Activated naive CD8-positive, alpha-beta T cell treated with anti-CD3 and anti-CD28 coated beads for 36 hours (primary cell): ENCODE measurements at regions not wholly inside any gene's neighbourhood (a gene's known extent, or its start where the extent isn't known, plus 50 kb on each side); places are given as distances from the start of the nearest gene placed in this dataset.

ENCODE experiments used
- DNase-seq: peaks from one replicate; pipeline ENCODE4 v3.0.0; 2021
- H3K27ac Mint-ChIP-seq: one replicate; pipeline ENCODE4 v1.8.0; 2022; ENCODE audit warnings: mild to moderate bottlenecking, moderate library complexity, mixed read lengths
- H3K27me3 Mint-ChIP-seq: one replicate; pipeline ENCODE4 v1.8.0; 2022; ENCODE audit warnings: mild to moderate bottlenecking, mixed read lengths
- H3K36me3 Mint-ChIP-seq: one replicate; pipeline ENCODE4 v1.8.0; 2021; ENCODE audit warnings: mild to moderate bottlenecking, mixed read lengths
- H3K4me1 Mint-ChIP-seq: one replicate; pipeline ENCODE4 v1.8.0; 2021; ENCODE audit warnings: mixed read lengths
- H3K4me3 Mint-ChIP-seq: one replicate; pipeline ENCODE4 v1.8.0; 2022; ENCODE audit warnings: mild to moderate bottlenecking, moderate library complexity, mixed read lengths
- H3K9me3 Mint-ChIP-seq: one replicate; pipeline ENCODE4 v1.8.0; 2022; ENCODE audit warnings: mixed read lengths

DNA sequence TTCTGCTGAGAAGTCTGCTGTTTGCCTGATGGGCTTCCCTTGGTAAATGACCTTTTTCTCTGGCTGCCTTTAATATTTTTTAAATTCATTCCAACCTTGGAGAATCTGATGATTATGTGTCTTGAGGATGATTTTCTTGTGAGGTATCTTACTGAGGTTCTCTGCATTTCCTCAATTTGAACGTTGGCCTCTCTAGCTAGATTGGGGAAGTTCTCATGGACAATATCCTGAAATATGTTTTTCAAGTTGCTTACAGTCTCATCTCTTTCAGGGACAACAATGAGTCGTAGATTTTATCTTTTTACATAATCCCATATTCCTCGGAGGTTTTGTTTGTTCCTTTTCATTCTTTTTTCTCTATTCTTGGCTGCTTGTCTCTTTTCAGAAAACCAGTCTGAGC lies 208.4 kb downstream of the KIF20B start:
- H3K4me1 Mint-ChIP-seq = no peaks in the 10 kb centered on the region
- peaks cover 13% of the 10 kb centered on the region for H3K27me3 Mint-ChIP-seq
- H3K4me3 Mint-ChIP-seq = no peak overlapping the region
- no peaks in the 10 kb centered on the region for H3K36me3 Mint-ChIP-seq
- DNase-seq = no peak
- H3K9me3 Mint-ChIP-seq = no peaks in the 10 kb centered on the region
- H3K27ac Mint-ChIP-seq = no peak overlapping the region

DNA sequence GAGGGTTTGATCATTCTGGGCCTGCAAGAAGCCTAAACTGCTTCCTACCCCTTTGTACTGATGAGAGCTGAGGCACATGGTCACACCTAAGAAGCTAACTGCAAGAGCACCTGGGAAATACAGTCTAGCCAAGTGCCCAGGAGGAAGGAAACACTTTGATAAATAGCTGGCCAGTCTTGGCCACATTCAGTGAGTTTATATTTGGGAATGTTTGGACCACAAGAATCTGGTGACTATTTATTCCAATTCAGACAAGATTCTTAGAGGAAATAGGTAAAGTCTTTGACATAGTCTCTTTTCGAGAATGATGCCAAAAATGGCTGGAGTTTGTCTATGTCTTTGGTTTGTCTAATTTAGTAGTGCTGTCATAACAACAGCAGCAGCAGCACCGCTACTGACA lies 213.6 kb downstream of the KIF20B start:
- Mint-ChIP-seq H3K27me3 (peaks cover 6% of the 10 kb centered on the region), H3K4me3 (no peak overlapping the region), H3K27ac (no peak overlapping the region), H3K4me1 (no peaks in the 10 kb centered on the region), H3K9me3 (no peaks in the 10 kb centered on the region), H3K36me3 (no peaks in the 10 kb centered on the region)
- DNase-seq = no peak

DNA sequence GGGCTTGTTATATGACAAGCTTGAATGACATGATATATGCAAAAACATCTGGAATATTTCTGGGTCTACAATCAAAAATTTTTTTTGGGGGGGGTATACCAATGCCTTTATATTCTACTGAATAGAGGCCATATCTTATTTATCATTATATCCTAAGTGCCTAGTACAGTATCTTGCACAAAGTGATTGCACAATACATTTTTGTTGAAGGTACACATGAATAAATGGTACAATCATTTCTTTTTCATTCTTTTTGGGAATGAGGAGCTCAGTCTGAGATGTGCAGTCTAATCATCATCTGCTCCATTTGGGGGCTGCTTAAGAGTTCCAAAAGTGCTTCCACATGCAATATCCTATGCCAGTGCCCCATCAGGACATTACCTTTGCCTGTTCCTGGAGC lies 214.6 kb downstream of the KIF20B start:
- H3K9me3 Mint-ChIP-seq = no peaks in the 10 kb centered on the region
- no peak overlapping the region for H3K27ac Mint-ChIP-seq
- H3K4me1 Mint-ChIP-seq = no peaks in the 10 kb centered on the region
- no peak overlapping the region for H3K4me3 Mint-ChIP-seq
- H3K27me3 Mint-ChIP-seq = peaks cover under 1% of the 10 kb centered on the region
- no peaks in the 10 kb centered on the region for H3K36me3 Mint-ChIP-seq
- DNase-seq = no peak

DNA sequence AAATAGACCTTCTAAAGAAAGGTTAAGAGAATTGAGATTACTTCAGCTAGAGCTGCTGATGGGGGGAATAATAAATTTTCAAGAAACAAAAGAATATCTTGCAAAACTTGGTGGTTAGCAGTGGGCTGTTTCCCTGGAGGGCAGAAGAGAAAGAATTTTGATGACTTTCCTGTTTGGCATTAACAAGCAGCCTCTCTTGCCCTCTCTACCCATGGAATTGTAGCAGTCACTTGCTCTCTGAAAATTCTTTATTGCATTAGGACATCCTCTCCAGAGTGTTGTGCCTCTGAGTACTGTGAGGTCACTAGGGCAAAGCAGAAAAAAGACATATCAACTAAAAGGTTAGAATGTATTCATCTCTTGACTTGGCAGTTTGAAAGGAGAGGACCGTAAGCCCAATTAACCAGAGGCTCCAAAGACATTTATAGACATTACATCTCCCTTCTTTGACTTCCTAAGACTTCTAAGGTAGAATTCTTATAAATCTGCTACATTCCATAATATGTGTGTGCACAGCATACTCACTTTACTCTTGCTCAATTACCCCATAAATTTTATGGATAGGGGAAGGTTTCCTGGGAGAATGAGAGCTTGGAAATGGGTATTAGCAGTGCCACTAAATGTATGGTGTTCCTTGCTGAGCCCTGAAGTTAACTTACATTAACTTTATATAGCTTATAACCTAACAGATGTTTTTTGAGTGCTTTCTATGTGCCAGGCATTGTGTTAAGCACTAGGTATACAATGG lies 215.3 kb downstream of the KIF20B start:
- DNase-seq = no peak
- Mint-ChIP-seq H3K4me1 (no peaks in the 10 kb centered on the region), H3K4me3 (no peak overlapping the region), H3K27ac (no peak overlapping the region), H3K36me3 (no peaks in the 10 kb centered on the region), H3K9me3 (no peaks in the 10 kb centered on the region), H3K27me3 (no peaks in the 10 kb centered on the region)

DNA sequence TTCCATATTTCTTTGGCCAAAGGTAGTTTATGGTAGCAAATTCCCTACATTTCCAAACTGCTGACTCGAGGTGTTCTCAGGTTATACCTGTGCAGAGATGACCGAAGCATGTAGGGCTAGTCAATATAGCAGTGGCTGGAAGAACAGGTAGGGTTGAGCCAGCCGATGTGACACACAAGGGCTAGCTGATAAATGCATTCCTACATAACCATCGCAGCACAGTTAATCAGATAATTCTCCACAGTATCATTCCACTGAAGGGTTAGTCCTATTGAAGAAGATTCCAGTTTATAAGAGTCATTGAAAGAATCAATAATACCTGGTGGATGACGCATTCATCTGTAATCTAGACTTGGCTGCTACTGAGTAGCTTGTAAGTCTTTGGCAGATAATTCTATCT lies 220.0 kb downstream of the KIF20B start:
- no peak overlapping the region for H3K4me3 Mint-ChIP-seq
- H3K4me1 Mint-ChIP-seq = no peaks in the 10 kb centered on the region
- no peaks in the 10 kb centered on the region for H3K36me3 Mint-ChIP-seq
- H3K27ac Mint-ChIP-seq = no peak overlapping the region
- no peak for DNase-seq
- no peaks in the 10 kb centered on the region for H3K9me3 Mint-ChIP-seq
- H3K27me3 Mint-ChIP-seq = no peaks in the 10 kb centered on the region

DNA sequence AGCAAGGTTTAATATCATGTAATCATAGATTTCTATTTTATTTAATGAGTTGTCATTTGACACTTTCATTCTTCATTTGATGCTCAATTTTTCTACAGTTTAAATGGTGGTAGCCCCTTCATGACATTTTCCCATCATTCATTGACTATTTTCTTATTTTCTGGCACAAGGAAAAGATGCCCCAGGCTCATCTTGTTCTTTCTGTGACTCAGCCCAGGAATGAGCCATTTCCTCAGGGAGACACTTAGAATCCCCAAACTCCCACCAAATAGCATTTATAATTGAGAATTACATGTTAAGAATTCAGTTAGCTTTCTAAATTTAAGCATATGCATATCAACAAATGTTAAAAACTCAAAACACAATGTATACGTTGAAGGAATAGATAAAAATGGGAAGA lies 222.3 kb downstream of the KIF20B start:
- no peaks in the 10 kb centered on the region for H3K9me3 Mint-ChIP-seq
- H3K4me1 Mint-ChIP-seq = no peaks in the 10 kb centered on the region
- H3K27ac Mint-ChIP-seq = no peak overlapping the region
- no peaks in the 10 kb centered on the region for H3K36me3 Mint-ChIP-seq
- H3K4me3 Mint-ChIP-seq = no peak overlapping the region
- H3K27me3 Mint-ChIP-seq = no peaks in the 10 kb centered on the region
- no peak for DNase-seq

DNA sequence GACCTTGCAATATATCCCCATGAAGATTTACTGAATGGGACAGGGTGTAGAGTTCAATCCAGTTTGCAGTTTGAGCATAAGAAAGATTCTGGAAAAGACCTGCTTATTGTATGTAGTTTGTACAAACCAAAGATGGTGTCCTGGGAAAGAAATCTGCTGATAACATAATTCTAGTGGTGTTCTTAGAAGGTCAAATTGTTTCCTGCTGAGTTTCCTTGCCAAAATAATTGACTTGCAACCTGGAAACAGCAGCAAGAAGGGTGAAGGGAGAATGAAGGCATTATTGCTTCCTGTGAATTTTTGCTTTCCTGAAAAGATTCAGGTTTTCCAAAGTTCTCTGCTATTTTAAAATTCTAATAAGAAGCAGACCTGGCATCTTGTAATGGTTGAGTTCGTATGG lies 222.9 kb downstream of the KIF20B start:
- no peaks in the 10 kb centered on the region for H3K36me3 Mint-ChIP-seq
- no peak for DNase-seq
- H3K4me3 Mint-ChIP-seq = no peak overlapping the region
- no peaks in the 10 kb centered on the region for H3K4me1 Mint-ChIP-seq
- H3K27me3 Mint-ChIP-seq = no peaks in the 10 kb centered on the region
- H3K9me3 Mint-ChIP-seq = no peaks in the 10 kb centered on the region
- no peak overlapping the region for H3K27ac Mint-ChIP-seq

DNA sequence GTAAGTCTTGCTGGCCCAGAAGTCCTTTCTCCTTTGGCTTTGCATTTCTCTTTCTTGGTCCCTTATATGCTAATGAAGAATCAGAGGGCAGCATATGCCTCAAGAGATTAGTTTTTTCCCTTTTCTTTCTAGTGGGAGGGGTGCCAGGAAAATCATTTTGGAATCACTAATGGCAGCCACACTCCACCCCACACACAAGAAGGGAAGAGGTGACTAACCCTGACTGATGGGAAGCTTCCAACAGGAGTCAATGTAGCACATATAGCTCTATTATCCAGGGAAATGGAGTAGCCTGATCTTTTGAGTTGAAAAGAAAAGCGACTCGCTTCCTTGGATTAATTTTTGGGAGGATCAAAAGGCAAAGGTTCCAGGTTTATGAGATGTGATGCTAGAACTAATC lies 225.3 kb downstream of the KIF20B start:
- H3K4me3 Mint-ChIP-seq = no peak overlapping the region
- no peak for DNase-seq
- H3K4me1 Mint-ChIP-seq = no peaks in the 10 kb centered on the region
- no peaks in the 10 kb centered on the region for H3K27me3 Mint-ChIP-seq
- H3K9me3 Mint-ChIP-seq = no peaks in the 10 kb centered on the region
- H3K27ac Mint-ChIP-seq = no peak overlapping the region
- no peaks in the 10 kb centered on the region for H3K36me3 Mint-ChIP-seq

DNA sequence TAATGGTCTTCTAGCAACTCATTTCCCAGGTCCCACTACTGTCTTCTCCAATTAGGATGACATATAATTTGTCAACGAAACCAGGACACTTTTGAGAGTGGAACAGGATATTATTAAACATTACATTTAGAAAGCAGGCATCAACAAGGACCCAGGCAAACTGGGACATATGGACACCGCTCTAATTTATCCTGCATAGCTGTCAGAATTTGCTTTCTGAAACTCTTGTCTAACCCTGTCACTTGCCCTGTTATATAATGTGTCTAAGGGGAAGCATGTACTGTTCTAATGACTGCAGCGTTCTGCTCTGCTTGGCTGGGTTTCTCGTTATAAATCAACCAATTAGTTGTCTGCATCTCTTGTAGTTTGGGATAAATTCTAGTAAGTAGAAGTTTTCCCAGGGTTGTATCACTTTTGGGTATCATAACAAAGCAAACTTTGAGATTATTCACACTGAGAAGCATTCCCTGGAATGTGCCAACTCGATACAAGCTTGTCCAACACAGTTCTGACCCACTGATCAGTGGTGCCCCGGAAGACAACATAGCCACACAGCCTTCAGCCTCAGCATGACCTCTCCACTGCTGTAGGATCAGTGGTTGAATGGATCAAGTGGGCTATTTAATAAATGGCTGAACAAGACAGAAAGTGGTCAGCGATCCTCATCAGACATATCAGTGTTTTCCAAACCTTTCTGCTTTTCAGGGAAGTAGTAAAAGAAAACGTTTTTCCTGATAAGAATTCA lies 228.1 kb downstream of the KIF20B start:
- no peaks in the 10 kb centered on the region for H3K4me1 Mint-ChIP-seq
- DNase-seq = no peak
- H3K27ac Mint-ChIP-seq = no peak overlapping the region
- no peak overlapping the region for H3K4me3 Mint-ChIP-seq
- H3K27me3 Mint-ChIP-seq = no peaks in the 10 kb centered on the region
- no peaks in the 10 kb centered on the region for H3K36me3 Mint-ChIP-seq
- no peaks in the 10 kb centered on the region for H3K9me3 Mint-ChIP-seq

DNA sequence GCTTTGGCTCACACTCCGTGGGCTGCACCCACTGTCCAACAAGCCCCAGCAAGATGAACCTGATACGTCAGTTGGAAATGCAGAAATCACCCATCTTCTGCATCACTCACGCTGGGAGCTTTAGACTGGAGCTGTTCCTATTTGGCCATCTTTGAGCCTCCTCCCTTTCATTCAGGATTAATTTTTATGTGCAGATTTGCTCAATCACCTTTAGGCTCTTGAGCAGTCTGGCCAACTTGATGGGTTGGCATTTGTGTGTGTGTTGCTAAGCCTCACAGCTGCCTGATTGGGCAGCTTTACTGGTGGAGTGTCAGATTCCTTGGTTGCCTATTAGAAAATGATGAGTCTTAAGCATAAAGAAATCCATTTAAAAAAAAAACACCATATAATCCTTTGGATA lies 236.1 kb downstream of the KIF20B start:
- Mint-ChIP-seq H3K36me3 (peaks cover 1% of the 10 kb centered on the region), H3K9me3 (peaks cover 8% of the 10 kb centered on the region), H3K4me1 (no peaks in the 10 kb centered on the region), H3K27me3 (peaks cover 11% of the 10 kb centered on the region), H3K4me3 (no peak overlapping the region), H3K27ac (no peak overlapping the region)
- no peak for DNase-seq

DNA sequence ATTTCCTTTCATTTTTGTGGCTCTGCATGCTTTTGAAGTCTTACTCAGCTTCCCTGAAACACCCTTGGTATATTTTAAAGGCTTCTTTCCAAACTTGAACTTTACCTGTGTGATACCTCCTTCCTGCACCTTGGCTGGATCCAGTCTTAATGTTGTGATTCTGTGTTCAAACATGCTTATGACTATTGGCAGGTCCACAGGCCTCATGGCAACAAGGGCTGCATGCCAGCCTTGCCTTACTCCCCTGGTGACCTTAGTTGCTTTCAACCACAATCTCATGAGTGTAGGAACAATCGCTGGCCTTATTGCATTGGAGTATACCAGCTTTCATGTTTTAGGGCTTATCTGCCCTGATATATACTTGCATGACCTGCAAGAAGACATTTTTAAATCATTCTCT lies 238.7 kb downstream of the KIF20B start:
- Mint-ChIP-seq H3K27ac (no peak overlapping the region), H3K36me3 (no peaks in the 10 kb centered on the region), H3K4me1 (peaks cover 1% of the 10 kb centered on the region), H3K4me3 (no peak overlapping the region), H3K9me3 (peaks cover 4% of the 10 kb centered on the region), H3K27me3 (peaks cover 11% of the 10 kb centered on the region)
- no peak for DNase-seq

DNA sequence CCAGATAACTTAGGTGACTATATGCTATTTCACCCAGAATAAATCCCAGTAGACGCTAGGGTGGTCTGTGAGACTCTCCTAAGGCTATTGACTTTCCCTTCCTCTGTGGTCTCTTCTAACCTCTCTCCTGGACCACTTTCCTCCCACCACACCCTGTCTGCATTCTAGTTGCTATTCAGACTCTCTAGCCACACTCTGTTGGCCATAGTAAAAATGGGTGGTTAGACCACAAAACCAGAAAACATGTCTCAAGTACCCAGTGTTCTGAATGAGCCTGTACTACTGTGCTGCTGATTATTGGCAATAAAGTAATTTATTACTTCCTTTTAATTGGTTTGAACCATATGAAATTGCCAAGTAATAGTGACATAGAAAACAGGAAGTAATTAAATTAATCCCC lies 240.8 kb downstream of the KIF20B start:
- no peak overlapping the region for H3K4me3 Mint-ChIP-seq
- peaks cover 8% of the 10 kb centered on the region for H3K4me1 Mint-ChIP-seq
- H3K27ac Mint-ChIP-seq = no peak overlapping the region
- DNase-seq = no peak
- H3K27me3 Mint-ChIP-seq = peaks cover 6% of the 10 kb centered on the region
- H3K36me3 Mint-ChIP-seq = no peaks in the 10 kb centered on the region
- H3K9me3 Mint-ChIP-seq = no peaks in the 10 kb centered on the region

DNA sequence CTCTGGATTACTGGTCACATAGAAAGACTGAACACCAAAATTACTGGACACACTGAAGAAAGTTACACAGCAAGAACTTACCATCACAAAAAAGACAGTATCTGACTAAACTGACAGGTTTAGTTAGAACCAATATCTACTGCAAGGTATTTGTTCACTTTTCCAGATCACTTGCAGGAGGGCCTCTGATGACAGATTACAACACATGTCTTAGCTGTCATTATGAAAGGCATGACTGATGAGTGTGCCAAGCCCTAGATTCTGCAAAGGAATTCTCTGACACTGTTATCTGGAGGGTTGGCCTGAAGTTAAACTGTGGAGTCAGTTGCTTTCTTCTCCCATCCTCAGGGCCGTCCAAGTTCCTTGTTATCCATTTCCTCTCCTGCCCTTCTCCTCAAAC lies 242.7 kb downstream of the KIF20B start:
- DNase-seq = no peak
- H3K9me3 Mint-ChIP-seq = no peaks in the 10 kb centered on the region
- no peak overlapping the region for H3K4me3 Mint-ChIP-seq
- peaks cover 5% of the 10 kb centered on the region for H3K27me3 Mint-ChIP-seq
- no peaks in the 10 kb centered on the region for H3K36me3 Mint-ChIP-seq
- H3K27ac Mint-ChIP-seq = no peak overlapping the region
- peaks cover 8% of the 10 kb centered on the region for H3K4me1 Mint-ChIP-seq

DNA sequence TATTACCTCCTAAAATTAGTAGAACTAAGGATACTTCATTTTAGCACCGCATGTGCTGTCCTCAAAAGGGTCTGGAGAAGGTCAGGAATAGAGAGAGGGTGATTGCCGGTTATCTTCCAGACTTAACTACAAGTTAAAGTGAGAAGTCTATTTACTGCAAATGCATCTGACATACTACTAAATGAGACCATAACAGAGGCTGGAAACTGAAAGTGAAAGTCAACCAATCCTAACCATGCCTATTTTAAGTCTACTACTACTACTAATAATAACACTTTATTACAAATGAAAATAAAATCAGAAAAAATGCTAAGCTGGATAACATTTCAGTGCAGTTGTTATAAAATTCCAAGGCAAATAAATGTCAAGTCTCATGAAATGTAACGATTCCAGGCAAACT lies 244.7 kb downstream of the KIF20B start:
- Mint-ChIP-seq H3K4me3 (no peak overlapping the region), H3K27me3 (no peaks in the 10 kb centered on the region), H3K4me1 (peaks cover 8% of the 10 kb centered on the region), H3K9me3 (no peaks in the 10 kb centered on the region), H3K36me3 (no peaks in the 10 kb centered on the region), H3K27ac (no peak overlapping the region)
- DNase-seq = no peak

DNA sequence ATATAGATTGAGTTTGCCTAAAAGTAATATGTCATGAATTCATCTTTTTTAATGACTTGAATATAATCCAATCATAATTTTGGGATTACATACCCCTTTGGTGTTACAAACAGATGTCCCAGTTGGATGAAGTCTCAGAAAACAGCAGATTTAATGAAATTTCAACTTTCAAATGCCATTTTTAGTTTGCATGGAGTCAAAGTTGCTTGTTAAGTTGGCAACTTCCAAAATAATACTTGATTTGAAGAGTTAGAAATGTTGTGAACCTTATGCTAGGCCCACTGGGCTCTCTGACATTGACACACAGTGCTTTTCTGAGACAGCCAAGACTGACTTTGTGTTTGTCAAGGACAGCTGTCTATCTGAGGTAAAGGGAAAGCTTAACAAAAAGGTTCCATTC lies 248.1 kb downstream of the KIF20B start:
- DNase-seq = no peak
- H3K27me3 Mint-ChIP-seq = peaks cover 3% of the 10 kb centered on the region
- no peak overlapping the region for H3K4me3 Mint-ChIP-seq
- no peak overlapping the region for H3K27ac Mint-ChIP-seq
- H3K9me3 Mint-ChIP-seq = no peaks in the 10 kb centered on the region
- H3K36me3 Mint-ChIP-seq = no peaks in the 10 kb centered on the region
- H3K4me1 Mint-ChIP-seq = peaks cover 8% of the 10 kb centered on the region

DNA sequence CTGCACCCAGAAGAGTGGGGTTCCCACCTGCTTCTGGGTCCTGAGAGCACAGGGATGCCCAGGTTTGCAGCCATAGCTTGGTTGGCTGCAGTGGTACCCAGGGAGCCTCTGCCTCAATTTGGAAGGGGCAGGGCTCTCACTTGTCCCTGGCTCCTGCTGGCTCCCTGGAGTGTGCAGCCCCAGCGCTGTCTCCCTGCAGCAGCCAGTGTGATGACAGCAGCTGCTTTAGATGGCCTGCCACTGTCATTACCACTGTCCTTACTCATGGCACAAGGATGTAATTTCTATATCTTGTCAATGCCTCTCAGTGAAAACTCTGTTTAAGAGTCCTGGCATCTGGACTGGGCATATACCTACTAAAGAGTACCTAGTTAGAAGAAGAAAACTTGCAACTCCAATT lies 250.9 kb downstream of the KIF20B start:
- no peak overlapping the region for H3K4me3 Mint-ChIP-seq
- no peaks in the 10 kb centered on the region for H3K9me3 Mint-ChIP-seq
- no peak overlapping the region for H3K27ac Mint-ChIP-seq
- no peaks in the 10 kb centered on the region for H3K36me3 Mint-ChIP-seq
- DNase-seq = no peak
- peaks cover 3% of the 10 kb centered on the region for H3K27me3 Mint-ChIP-seq
- no peaks in the 10 kb centered on the region for H3K4me1 Mint-ChIP-seq
